Neural progenitor cell (in vitro differentiated cells): ENCODE measurements at regions not wholly inside any gene's neighbourhood (a gene's known extent, or its start where the extent isn't known, plus 50 kb on each side); places are given as distances from the start of the nearest gene placed in this dataset.

ENCODE experiments used
- DNase-seq: peaks from one replicate; pipeline ENCODE4 v3.0.0-alpha.2; 2016; ENCODE audit warnings: low spot score
- H2AFZ ChIP-seq: fragments of 200-600 bp; sonication (generic); replicated peaks from 2 replicates; pipeline ENCODE4 v1.6.1; 2016; ENCODE audit warnings: antibody characterized with exemption
- H3F3A ChIP-seq: fragments of 200-600 bp; sonication (generic); 2 replicates; pipeline ENCODE4 v1.6.1; 2016; ENCODE audit warnings: antibody characterized with exemption, low read depth
- H3K27ac ChIP-seq: fragments of 200-600 bp; sonication (generic); 2 replicates; pipeline ENCODE4 v1.5.1; 2016; ENCODE audit warnings: mild to moderate bottlenecking
- H3K27me3 ChIP-seq: fragments of 200-600 bp; sonication (generic); 2 replicates; pipeline ENCODE4 v1.6.1; 2016; ENCODE audit warnings: mild to moderate bottlenecking, moderate library complexity
- H3K36me3 ChIP-seq: fragments of 200-600 bp; sonication (generic); 2 replicates; pipeline ENCODE4 v1.5.1; 2016
- H3K4me1 ChIP-seq: fragments of 200-600 bp; sonication (generic); 2 replicates; pipeline ENCODE4 v1.6.1; 2016; ENCODE audit warnings: mixed run types
- H3K4me2 ChIP-seq: fragments of 200-600 bp; sonication (generic); 2 replicates; pipeline ENCODE4 v1.6.1; 2016
- H3K4me3 ChIP-seq: fragments of 200-600 bp; sonication (generic); 2 replicates; pipeline ENCODE4 v1.5.1; 2016
- H3K79me2 ChIP-seq: fragments of 200-600 bp; sonication (generic); 2 replicates; pipeline ENCODE4 v1.6.1; 2016; ENCODE audit warnings: low read depth
- H3K9ac ChIP-seq: fragments of 200-600 bp; sonication (generic); 2 replicates; pipeline ENCODE4 v1.6.1; 2016
- H3K9me3 ChIP-seq: fragments of 200-600 bp; sonication (generic); 2 replicates; pipeline ENCODE4 v1.5.1; 2016; ENCODE audit warnings: low read depth
- H4K20me1 ChIP-seq: fragments of 200-600 bp; sonication (generic); 2 replicates; pipeline ENCODE4 v1.6.1; 2016; ENCODE audit warnings: low read depth
- H3K27ac Mint-ChIP-seq: 3 replicates; pipeline ENCODE4 v1.8.0; 2021; ENCODE audit warnings: mixed read lengths
- H3K27me3 Mint-ChIP-seq: 2 replicates; pipeline ENCODE4 v1.8.0; 2022; ENCODE audit warnings: low read depth, mild to moderate bottlenecking, inconsistent platforms, moderate library complexity, mixed read lengths; ENCODE audit not compliant: insufficient read depth
- H3K36me3 Mint-ChIP-seq: 3 replicates; pipeline ENCODE4 v1.8.0; 2021; ENCODE audit warnings: mixed read lengths
- H3K4me1 Mint-ChIP-seq: 3 replicates; pipeline ENCODE4 v1.8.0; 2021; ENCODE audit warnings: mixed read lengths
- H3K4me3 Mint-ChIP-seq: 3 replicates; pipeline ENCODE4 v1.8.0; 2021; ENCODE audit warnings: mild to moderate bottlenecking, moderate library complexity, mixed read lengths
- H3K9me3 Mint-ChIP-seq: 3 replicates; pipeline ENCODE4 v1.8.0; 2020; ENCODE audit warnings: mixed read lengths
- EZH2 ChIP-seq: fragments of 200-600 bp; sonication (generic); IDR thresholded peaks from 2 replicates; pipeline ENCODE4 v1.6.1; 2017; ENCODE audit warnings: antibody characterized with exemption, mild to moderate bottlenecking, moderate library complexity
- EZH2phosphoT487 ChIP-seq: fragments of 200-600 bp; sonication (generic); IDR thresholded peaks from 2 replicates; pipeline ENCODE4 v1.6.1; 2017; ENCODE audit warnings: antibody characterized with exemption
- TF ChIP-seq, protein P1 (sequence below): fragments of 200-600 bp; sonication (generic); IDR thresholded peaks from 2 replicates; pipeline ENCODE4 v1.5.1; 2017; ENCODE audit warnings: antibody characterized with exemption, mild to moderate bottlenecking

DNA sequence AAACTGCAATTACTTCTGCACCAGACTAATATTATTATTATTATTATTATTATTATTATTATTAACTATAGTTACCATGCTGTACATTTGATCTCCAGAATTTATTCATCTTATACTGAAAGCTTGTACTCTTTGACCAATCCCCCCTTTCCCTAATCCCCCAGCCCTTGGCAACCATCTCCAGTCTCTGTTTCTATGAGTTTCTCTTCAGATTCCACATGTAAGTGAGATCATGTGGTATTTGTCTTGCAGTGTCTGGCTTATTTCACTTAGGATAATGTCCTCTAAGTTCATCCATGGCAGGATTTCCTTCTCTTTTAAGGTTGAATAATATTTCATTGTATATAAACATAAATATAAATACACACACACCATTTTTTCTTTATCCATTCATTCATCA is 287.0 kb upstream of the DAB2 start:
- Mint-ChIP-seq H3K36me3 (no peaks in the 10 kb centered on the region), H3K4me3 (no peak overlapping the region), H3K27ac (no peak overlapping the region), H3K4me1 (no peaks in the 10 kb centered on the region), H3K27me3 (no peaks in the 10 kb centered on the region), H3K9me3 (no peaks in the 10 kb centered on the region)
- no peaks in the 10 kb centered on the region for H3K27me3 ChIP-seq
- H2AFZ ChIP-seq, result no peak overlapping the region
- no peak overlapping the region for H3K9ac ChIP-seq
- H3K4me1 ChIP-seq, result no peaks in the 10 kb centered on the region
- no peak overlapping the region for H3K27ac ChIP-seq
- H3K36me3 ChIP-seq, result no peaks in the 10 kb centered on the region
- TF ChIP-seq EZH2, result no peak
- no peak for TF ChIP-seq EZH2phosphoT487
- TF ChIP-seq, protein P1, sequence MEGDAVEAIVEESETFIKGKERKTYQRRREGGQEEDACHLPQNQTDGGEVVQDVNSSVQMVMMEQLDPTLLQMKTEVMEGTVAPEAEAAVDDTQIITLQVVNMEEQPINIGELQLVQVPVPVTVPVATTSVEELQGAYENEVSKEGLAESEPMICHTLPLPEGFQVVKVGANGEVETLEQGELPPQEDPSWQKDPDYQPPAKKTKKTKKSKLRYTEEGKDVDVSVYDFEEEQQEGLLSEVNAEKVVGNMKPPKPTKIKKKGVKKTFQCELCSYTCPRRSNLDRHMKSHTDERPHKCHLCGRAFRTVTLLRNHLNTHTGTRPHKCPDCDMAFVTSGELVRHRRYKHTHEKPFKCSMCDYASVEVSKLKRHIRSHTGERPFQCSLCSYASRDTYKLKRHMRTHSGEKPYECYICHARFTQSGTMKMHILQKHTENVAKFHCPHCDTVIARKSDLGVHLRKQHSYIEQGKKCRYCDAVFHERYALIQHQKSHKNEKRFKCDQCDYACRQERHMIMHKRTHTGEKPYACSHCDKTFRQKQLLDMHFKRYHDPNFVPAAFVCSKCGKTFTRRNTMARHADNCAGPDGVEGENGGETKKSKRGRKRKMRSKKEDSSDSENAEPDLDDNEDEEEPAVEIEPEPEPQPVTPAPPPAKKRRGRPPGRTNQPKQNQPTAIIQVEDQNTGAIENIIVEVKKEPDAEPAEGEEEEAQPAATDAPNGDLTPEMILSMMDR, result no peak
- H3K4me3 ChIP-seq, result no peak overlapping the region
- H3K79me2 ChIP-seq, result no peaks in the 10 kb centered on the region
- no peak overlapping the region for H3K4me2 ChIP-seq
- H3F3A ChIP-seq, result no peaks in the 10 kb centered on the region
- H3K9me3 ChIP-seq, result no peaks in the 10 kb centered on the region
- no peak for DNase-seq
- no peaks in the 10 kb centered on the region for H4K20me1 ChIP-seq

- Histone ChIP-seq H4K20me1 (no peaks in the 10 kb centered on the region), H3F3A (no peaks in the 10 kb centered on the region), H2AFZ (no peak overlapping the region), H3K4me3 (no peak overlapping the region), H3K36me3 (no peaks in the 10 kb centered on the region), H3K9me3 (no peaks in the 10 kb centered on the region), H3K79me2 (no peaks in the 10 kb centered on the region), H3K4me2 (no peak overlapping the region), H3K9ac (no peak overlapping the region), H3K27ac (no peak overlapping the region), H3K27me3 (no peaks in the 10 kb centered on the region), H3K4me1 (no peaks in the 10 kb centered on the region)
- H3K27ac Mint-ChIP-seq, result no peak overlapping the region
- no peak overlapping the region for H3K4me3 Mint-ChIP-seq
- H3K36me3 Mint-ChIP-seq, result no peaks in the 10 kb centered on the region
- no peaks in the 10 kb centered on the region for H3K9me3 Mint-ChIP-seq
- no peak for DNase-seq
- H3K4me1 Mint-ChIP-seq, result no peaks in the 10 kb centered on the region
- no peaks in the 10 kb centered on the region for H3K27me3 Mint-ChIP-seq
- TF ChIP-seq, protein P1, result no peak
- TF ChIP-seq EZH2phosphoT487, result no peak
- TF ChIP-seq EZH2, result no peak
Measured at GRCh38 chr5:39709032-39709431, 284.3 kb upstream of the DAB2 start.

DNA sequence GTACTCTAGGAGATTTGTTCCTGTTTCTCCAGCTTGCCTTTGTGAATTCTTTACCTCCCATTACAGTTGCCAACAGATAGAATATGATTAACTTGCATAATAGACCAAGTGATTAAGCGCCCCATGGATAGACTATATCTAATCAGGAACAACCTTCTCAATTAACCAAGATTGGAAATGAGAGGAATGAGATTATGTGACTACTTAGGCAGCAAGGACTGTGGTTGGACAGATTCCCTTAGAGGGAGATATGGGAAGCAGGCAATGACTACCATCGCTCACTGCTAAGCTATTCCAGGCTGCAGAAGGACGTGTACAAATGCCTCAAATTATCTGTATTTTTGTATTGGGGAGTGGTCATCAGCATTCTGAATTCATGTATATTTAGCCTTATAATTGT is 278.1 kb upstream of the DAB2 start:
- Histone ChIP-seq H2AFZ (no peak overlapping the region), H3K4me2 (no peak overlapping the region), H3K36me3 (no peaks in the 10 kb centered on the region), H3K9me3 (no peaks in the 10 kb centered on the region), H3K79me2 (no peaks in the 10 kb centered on the region), H3K4me3 (no peak overlapping the region), H3F3A (no peaks in the 10 kb centered on the region), H3K27me3 (no peaks in the 10 kb centered on the region), H3K27ac (no peak overlapping the region), H3K4me1 (peaks cover 3% of the 10 kb centered on the region), H3K9ac (no peak overlapping the region), H4K20me1 (no peaks in the 10 kb centered on the region)
- TF ChIP-seq, protein P1, result no peak
- TF ChIP-seq EZH2phosphoT487, result no peak
- TF ChIP-seq EZH2, result no peak
- Mint-ChIP-seq H3K9me3 (no peaks in the 10 kb centered on the region), H3K4me3 (no peak overlapping the region), H3K36me3 (no peaks in the 10 kb centered on the region), H3K4me1 (peaks cover under 1% of the 10 kb centered on the region), H3K27me3 (no peaks in the 10 kb centered on the region), H3K27ac (no peak overlapping the region)
- DNase-seq, result no peak

DNA sequence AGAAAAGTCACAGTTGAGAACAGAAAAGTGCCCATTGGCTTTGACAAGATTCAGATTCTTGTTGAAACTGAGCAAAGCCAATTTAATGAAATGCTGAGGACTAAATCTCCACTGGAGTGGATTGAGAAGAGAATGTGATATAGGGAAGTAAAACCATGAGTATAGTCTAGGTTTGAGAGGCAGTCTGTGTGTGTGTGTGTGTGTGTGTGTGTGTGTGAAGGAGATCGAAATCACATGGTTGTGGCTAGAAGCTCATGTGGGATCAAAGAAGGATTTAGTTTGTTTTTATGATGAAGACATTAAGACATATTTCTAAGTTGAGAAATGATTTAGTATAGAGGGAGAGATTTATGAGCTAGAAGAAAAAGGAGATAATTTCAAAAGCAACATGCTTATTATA is 275.7 kb upstream of the DAB2 start:
- Histone ChIP-seq H3K27ac (no peak overlapping the region), H3K27me3 (no peaks in the 10 kb centered on the region), H3K9ac (no peak overlapping the region), H2AFZ (no peak overlapping the region), H4K20me1 (no peaks in the 10 kb centered on the region), H3K79me2 (no peaks in the 10 kb centered on the region), H3K4me1 (peaks cover 3% of the 10 kb centered on the region), H3K9me3 (no peaks in the 10 kb centered on the region), H3K4me3 (no peak overlapping the region), H3F3A (no peaks in the 10 kb centered on the region), H3K4me2 (no peak overlapping the region), H3K36me3 (no peaks in the 10 kb centered on the region)
- DNase-seq, result no peak
- Mint-ChIP-seq H3K4me3 (no peak overlapping the region), H3K27ac (no peak overlapping the region), H3K27me3 (no peaks in the 10 kb centered on the region), H3K36me3 (no peaks in the 10 kb centered on the region), H3K4me1 (peaks cover 2% of the 10 kb centered on the region), H3K9me3 (no peaks in the 10 kb centered on the region)
- TF ChIP-seq, protein P1, result no peak
- TF ChIP-seq EZH2 (no peak), EZH2phosphoT487 (no peak)
